ENCODE measurements at regions not wholly inside any gene's neighbourhood (a gene's known extent, or its start where the extent isn't known, plus 50 kb on each side); places are given as distances from the start of the nearest gene placed in this dataset.

GRCh38 chr15:54707805-54708752 lies 488.7 kb downstream of the RSL24D1 start:
- H3K36me3 ChIP-seq (ENCODE audit: control insufficient read depth, insufficient read depth, low read length), result no peaks in the 10 kb centered on the region
- peak; percentile 36 for FAIRE-seq
- H3K4me3 ChIP-seq (ENCODE audit: low read depth, low read length), result no peak overlapping the region

GRCh38 chr15:54687628-54688027 lies 509.1 kb downstream of the RSL24D1 start:
- no peaks in the 10 kb centered on the region for H3K27me3 ChIP-seq (ENCODE audit: control insufficient read depth, insufficient read depth, low read length)
- no peak overlapping the region for H3K4me3 ChIP-seq (ENCODE audit: low read depth, low read length)
- H3K36me3 ChIP-seq (ENCODE audit: control insufficient read depth, insufficient read depth, low read length), result no peaks in the 10 kb centered on the region
- no peak for TF ChIP-seq CTCF (IDR thresholded peaks at IDR 0.05; ENCODE audit: insufficient read depth, low read length, severe bottlenecking)
- DNase-seq (ENCODE audit: low read depth) (no peak), FAIRE-seq (no peak)

More at GRCh38 chr15:54707805-54708752, 488.7 kb downstream of the RSL24D1 start:
- no peak for TF ChIP-seq CTCF (IDR thresholded peaks at IDR 0.05; ENCODE audit: insufficient read depth, low read length, severe bottlenecking)
- DNase-seq (ENCODE audit: low read depth), result no peak
- H3K27me3 ChIP-seq (ENCODE audit: control insufficient read depth, insufficient read depth, low read length), result no peaks in the 10 kb centered on the region

Data from bronchial epithelial cell (primary cell).